Trophoblast cell (in vitro differentiated cells and primary cell): ENCODE measurements at regions not wholly inside any gene's neighbourhood (a gene's known extent, or its start where the extent isn't known, plus 50 kb on each side); places are given as distances from the start of the nearest gene placed in this dataset.

ENCODE experiments used
- DNase-seq, 2 donors: peaks; one replicate each; pipeline ENCODE4 v3.0.0-alpha.2; 2016
- H2AFZ ChIP-seq: 2 replicates; pipeline ENCODE4 v1.6.1; 2013; ENCODE audit warnings: low read length, moderate library complexity, mild to moderate bottlenecking; ENCODE audit not compliant: insufficient read depth, poor library complexity
- H2AK5ac ChIP-seq: 2 replicates; pipeline ENCODE4 v1.6.1; 2013; ENCODE audit warnings: mild to moderate bottlenecking, low read length
- H2BK120ac ChIP-seq: 2 replicates; pipeline ENCODE4 v1.6.1; 2013; ENCODE audit warnings: low read length, mild to moderate bottlenecking, moderate library complexity; ENCODE audit not compliant: insufficient read depth, poor library complexity
- H2BK12ac ChIP-seq: 2 replicates; pipeline ENCODE4 v1.6.1; 2013; ENCODE audit warnings: mild to moderate bottlenecking, low read length, moderate library complexity
- H2BK5ac ChIP-seq: 2 replicates; pipeline ENCODE4 v1.6.1; 2013; ENCODE audit warnings: low read length, low read depth, moderate library complexity, mild to moderate bottlenecking; ENCODE audit not compliant: poor library complexity
- H3K14ac ChIP-seq: 2 replicates; pipeline ENCODE4 v1.6.1; 2013; ENCODE audit warnings: mild to moderate bottlenecking, low read length
- H3K18ac ChIP-seq: 2 replicates; pipeline ENCODE4 v1.6.1; 2013; ENCODE audit warnings: mild to moderate bottlenecking, low read length
- H3K23ac ChIP-seq: 2 replicates; pipeline ENCODE4 v1.6.1; 2013; ENCODE audit warnings: low read length
- H3K27ac ChIP-seq: 2 replicates; pipeline ENCODE4 v1.5.1; 2013; ENCODE audit warnings: low read depth, mild to moderate bottlenecking, inconsistent platforms, low read length, moderate library complexity
- H3K27me3 ChIP-seq: 2 replicates; pipeline ENCODE4 v1.6.1; 2013; ENCODE audit warnings: inconsistent platforms, mild to moderate bottlenecking, low read length, moderate library complexity; ENCODE audit not compliant: insufficient read depth
- H3K36me3 ChIP-seq, 2 experiments: 1 replicate in 1 of 2; 2 replicates in 1 of 2; pipeline ENCODE4 v1.6.1; 2013; ENCODE audit warnings: low read length in 2 of 2, mild to moderate bottlenecking in 2 of 2, moderate library complexity in 1 of 2; ENCODE audit not compliant: insufficient read depth in 2 of 2, control insufficient read depth in 1 of 2
- H3K4ac ChIP-seq: 2 replicates; pipeline ENCODE4 v1.6.1; 2013; ENCODE audit warnings: low read depth, mild to moderate bottlenecking, low read length, moderate library complexity
- H3K4me1 ChIP-seq, 2 experiments: 1 replicate in 1 of 2; 2 replicates in 1 of 2; pipeline ENCODE4 v1.6.1; 2013; ENCODE audit warnings: low read length in 2 of 2, mild to moderate bottlenecking in 2 of 2, moderate library complexity in 1 of 2; ENCODE audit not compliant: insufficient read depth in 2 of 2, control insufficient read depth in 1 of 2
- H3K4me2 ChIP-seq: 2 replicates; pipeline ENCODE4 v1.6.1; 2013; ENCODE audit warnings: inconsistent platforms, mild to moderate bottlenecking, low read length, moderate library complexity
- H3K4me3 ChIP-seq: 2 replicates; pipeline ENCODE4 v1.5.1; 2013; ENCODE audit warnings: mild to moderate bottlenecking, low read depth, low read length, inconsistent platforms
- H3K79me1 ChIP-seq: one replicate; pipeline ENCODE4 v1.6.1; 2013; ENCODE audit warnings: low read length
- H3K79me2 ChIP-seq: 2 replicates; pipeline ENCODE4 v1.6.1; 2013; ENCODE audit warnings: low read length, mild to moderate bottlenecking; ENCODE audit not compliant: control insufficient read depth, insufficient read depth, poor library complexity
- H3K9ac ChIP-seq: 2 replicates; pipeline ENCODE4 v1.6.1; 2013; ENCODE audit warnings: mild to moderate bottlenecking, low read length
- H3K9me3 ChIP-seq: 2 replicates; pipeline ENCODE4 v1.6.1; 2013; ENCODE audit warnings: low read depth, mild to moderate bottlenecking, control low read depth, inconsistent platforms, low read length; ENCODE audit not compliant: insufficient read depth
- H4K12ac ChIP-seq: 2 replicates; pipeline ENCODE4 v1.6.1; 2013; ENCODE audit warnings: low read depth, mild to moderate bottlenecking, low read length, moderate library complexity
- H4K8ac ChIP-seq: 2 replicates; pipeline ENCODE4 v1.6.1; 2013; ENCODE audit warnings: low read depth, mild to moderate bottlenecking, low read length, moderate library complexity
- H4K91ac ChIP-seq: one replicate; pipeline ENCODE4 v1.6.1; 2013; ENCODE audit warnings: low read depth, mild to moderate bottlenecking, low read length, moderate library complexity
- WGBS: extraction: QIAGEN DNeasy Blood & Tissue Kit; methylation state at CpG from one replicate; pipeline ENCODE4 v1.1.7; 2013; ENCODE audit warnings: missing lambda C conversion rate; ENCODE audit not compliant: insufficient read length, insufficient coverage; ENCODE audit errors: extremely low coverage; 5-methylcytosine and 5-hydroxymethylcytosine counted together

GRCh38 chr3:80010021-80010571, 242.3 kb upstream of the ROBO1 start:
- no CpG with 5 or more reads among the region's 2 CpGs for WGBS
- no peaks in the 10 kb centered on the region for H3K9me3 ChIP-seq
- no peak overlapping the region for H3K9ac ChIP-seq
- H2AK5ac ChIP-seq, result no peak overlapping the region
- H3K79me2 ChIP-seq, result no peaks in the 10 kb centered on the region
- H2AFZ ChIP-seq, result no peak overlapping the region
- no peak overlapping the region for H4K12ac ChIP-seq
- no peak overlapping the region for H3K18ac ChIP-seq
- H2BK120ac ChIP-seq, result no peak overlapping the region
- DNase-seq, result no peak
- no peak overlapping the region for H3K14ac ChIP-seq
- no peak overlapping the region for H4K91ac ChIP-seq
- H3K4me3 ChIP-seq, result no peak overlapping the region
- no peak overlapping the region for H4K8ac ChIP-seq
- H3K36me3 ChIP-seq, result no peaks in the 10 kb centered on the region
- no peak overlapping the region for H2BK5ac ChIP-seq
- H3K4me2 ChIP-seq, result no peak overlapping the region
- H3K23ac ChIP-seq, result no peak overlapping the region
- H3K27me3 ChIP-seq, result no peaks in the 10 kb centered on the region
- no peak overlapping the region for H2BK12ac ChIP-seq
- H3K4me1 ChIP-seq, result no peaks in the 10 kb centered on the region
- H3K79me1 ChIP-seq, result no peaks in the 10 kb centered on the region
- no peak overlapping the region for H3K4ac ChIP-seq
- no peak overlapping the region for H3K27ac ChIP-seq

- Histone ChIP-seq H3K9ac (no peak overlapping the region), H3K79me2 (no peaks in the 10 kb centered on the region), H3K79me1 (no peaks in the 10 kb centered on the region), H3K4me1 (no peaks in the 10 kb centered on the region), H3K4me3 (no peak overlapping the region), H3K27me3 (no peaks in the 10 kb centered on the region), H3K9me3 (no peaks in the 10 kb centered on the region), H2AK5ac (no peak overlapping the region), H2BK120ac (no peak overlapping the region), H3K18ac (no peak overlapping the region), H3K27ac (no peak overlapping the region), H4K8ac (no peak overlapping the region), H3K23ac (no peak overlapping the region), H3K36me3 (no peaks in the 10 kb centered on the region), H2AFZ (no peak overlapping the region), H3K4me2 (no peak overlapping the region), H4K91ac (no peak overlapping the region), H3K4ac (no peak overlapping the region), H2BK5ac (no peak overlapping the region), H4K12ac (no peak overlapping the region), H3K14ac (no peak overlapping the region), H2BK12ac (no peak overlapping the region)
- WGBS, result no CpG with 5 or more reads among the region's 1 CpG
- no peak for DNase-seq
Measured at GRCh38 chr3:80007522-80007921, 239.7 kb upstream of the ROBO1 start.

DNA sequence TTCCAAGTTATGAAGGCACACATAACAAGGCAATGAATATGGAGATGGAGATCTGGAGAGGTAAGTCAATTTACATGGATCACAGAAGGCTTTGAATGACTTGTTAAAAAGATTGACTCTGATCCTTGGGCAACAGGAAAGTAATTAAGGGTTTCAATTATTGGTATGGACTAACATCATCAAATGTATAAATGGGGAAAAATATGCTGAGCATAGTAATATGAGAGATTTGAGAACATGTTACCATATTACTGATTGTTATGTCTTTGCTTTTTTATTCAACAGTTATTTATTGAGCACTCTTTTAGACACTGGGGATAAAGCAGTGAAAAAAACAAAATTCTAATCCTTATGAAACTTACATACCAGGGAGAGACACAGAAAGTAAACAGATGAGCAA, 238.5 kb upstream of the ROBO1 start:
- no peak overlapping the region for H2BK5ac ChIP-seq
- no peak overlapping the region for H3K4me3 ChIP-seq
- H3K9ac ChIP-seq, result no peak overlapping the region
- no peak overlapping the region for H2BK12ac ChIP-seq
- no peaks in the 10 kb centered on the region for H3K27me3 ChIP-seq
- H2AK5ac ChIP-seq, result no peak overlapping the region
- no peak overlapping the region for H3K18ac ChIP-seq
- H3K4ac ChIP-seq, result no peak overlapping the region
- no peaks in the 10 kb centered on the region for H3K79me1 ChIP-seq
- H3K9me3 ChIP-seq, result no peaks in the 10 kb centered on the region
- no peak for DNase-seq
- H3K27ac ChIP-seq, result no peak overlapping the region
- H4K8ac ChIP-seq, result no peak overlapping the region
- no peaks in the 10 kb centered on the region for H3K4me1 ChIP-seq
- no peaks in the 10 kb centered on the region for H3K36me3 ChIP-seq
- H3K79me2 ChIP-seq, result no peaks in the 10 kb centered on the region
- no peak overlapping the region for H2BK120ac ChIP-seq
- no peak overlapping the region for H3K23ac ChIP-seq
- H3K4me2 ChIP-seq, result no peak overlapping the region
- H3K14ac ChIP-seq, result no peak overlapping the region
- H4K12ac ChIP-seq, result no peak overlapping the region
- H2AFZ ChIP-seq, result no peak overlapping the region
- H4K91ac ChIP-seq, result no peak overlapping the region

DNA sequence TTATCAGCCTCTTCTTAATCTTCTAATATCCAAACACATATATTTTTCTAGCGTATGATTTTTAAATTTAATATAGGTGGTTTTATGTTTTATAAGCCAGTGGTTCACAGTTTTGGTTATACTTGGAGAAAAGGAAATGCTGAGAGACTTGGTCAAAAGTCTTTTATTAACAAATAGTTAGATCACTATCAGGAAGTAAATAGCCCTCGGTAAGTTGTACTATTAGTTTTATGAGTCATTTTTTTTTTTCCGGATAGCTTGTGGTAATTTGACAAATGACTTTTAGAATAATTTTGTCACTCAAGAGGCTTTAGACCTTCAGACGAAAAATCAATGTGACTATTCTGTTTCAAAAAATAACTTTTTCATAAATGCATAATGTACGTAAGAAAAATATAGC, 232.2 kb upstream of the ROBO1 start:
- H3K9ac ChIP-seq, result no peak overlapping the region
- no peaks in the 10 kb centered on the region for H3K9me3 ChIP-seq
- no peak overlapping the region for H3K14ac ChIP-seq
- no peaks in the 10 kb centered on the region for H3K27me3 ChIP-seq
- H3K23ac ChIP-seq, result no peak overlapping the region
- no peak overlapping the region for H2AFZ ChIP-seq
- no peak overlapping the region for H4K8ac ChIP-seq
- no peaks in the 10 kb centered on the region for H3K79me1 ChIP-seq
- H3K4me2 ChIP-seq, result no peak overlapping the region
- DNase-seq, result no peak
- H4K12ac ChIP-seq, result no peak overlapping the region
- H4K91ac ChIP-seq, result no peak overlapping the region
- no CpG with 5 or more reads among the region's 5 CpGs for WGBS
- H2BK120ac ChIP-seq, result no peak overlapping the region
- no peak overlapping the region for H2AK5ac ChIP-seq
- no peak overlapping the region for H3K4me3 ChIP-seq
- no peaks in the 10 kb centered on the region for H3K36me3 ChIP-seq
- no peak overlapping the region for H2BK5ac ChIP-seq
- H3K79me2 ChIP-seq, result no peaks in the 10 kb centered on the region
- H3K18ac ChIP-seq, result no peak overlapping the region
- no peaks in the 10 kb centered on the region for H3K4me1 ChIP-seq
- H3K27ac ChIP-seq, result no peak overlapping the region
- no peak overlapping the region for H2BK12ac ChIP-seq
- no peak overlapping the region for H3K4ac ChIP-seq
